ENCODE measurements at regions not wholly inside any gene's neighbourhood (a gene's known extent, or its start where the extent isn't known, plus 50 kb on each side); places are given as distances from the start of the nearest gene placed in this dataset.
A peak's percentile ranks its signal among the peaks of the same experiment; 100 is the strongest.

DNA sequence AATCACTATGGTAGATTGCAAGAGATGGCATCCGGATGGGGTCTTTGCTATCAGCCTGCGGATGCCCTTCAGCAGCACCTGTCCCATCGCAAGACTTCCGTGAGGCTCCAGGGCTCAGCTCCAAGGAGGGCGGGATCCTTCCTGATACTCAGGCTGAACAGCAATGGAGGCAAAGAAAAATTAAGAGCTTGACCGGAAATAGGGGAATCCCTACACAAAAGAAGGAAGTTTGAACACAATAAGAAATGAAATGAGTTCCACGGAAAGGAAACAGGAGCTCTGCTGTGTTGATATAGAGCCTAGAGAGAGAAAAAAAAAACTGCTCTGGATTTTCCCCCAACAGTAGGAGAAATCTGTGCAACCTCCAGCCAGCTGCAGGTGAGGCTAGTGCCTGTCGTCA is 91.9 kb downstream of the ARL4C start:
- POLR2A ChIA-PET = no interaction called here
- CTCF ChIA-PET = no interaction called here
- H3K27me3 ChIP-seq (ENCODE audit: control insufficient read depth, insufficient read depth, low read length) = no peaks in the 10 kb centered on the region

DNA sequence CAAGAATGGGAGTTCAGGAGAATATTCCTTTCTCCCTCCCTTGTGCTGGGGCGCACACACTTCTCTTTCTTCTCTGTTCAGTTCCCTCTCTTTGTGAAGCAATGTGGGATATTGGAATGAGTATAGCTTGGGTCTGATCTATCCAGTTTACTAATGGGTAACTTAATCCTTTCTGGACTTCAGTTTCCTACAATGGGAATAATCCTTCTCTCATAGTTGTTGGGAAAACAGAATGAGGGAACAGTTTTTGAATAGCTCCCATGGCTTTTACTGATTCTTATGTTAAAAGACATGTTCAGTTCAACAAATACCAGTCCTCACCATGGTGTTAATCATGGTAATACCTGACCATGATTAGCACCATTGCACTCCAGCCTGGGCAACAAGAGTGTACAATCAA is 93.1 kb downstream of the ARL4C start:
- no peak overlapping the region for H3K27ac ChIP-seq (ENCODE audit: low read depth, low read length)
- POLR2A ChIA-PET = no interaction called here

More for the DNA sequence above, 91.9 kb downstream of the ARL4C start:
- Histone ChIP-seq H3K27ac (ENCODE audit: low read depth, low read length) (no peak overlapping the region), H3K4me3 (ENCODE audit: low read depth, low read length) (no peak overlapping the region), H3K9me3 (ENCODE audit: control insufficient read depth, insufficient read depth, low read length) (no peaks in the 10 kb centered on the region)
- DNase-seq (ENCODE audit: low read depth, low spot score) = no peak
- TF ChIP-seq, protein P1, sequence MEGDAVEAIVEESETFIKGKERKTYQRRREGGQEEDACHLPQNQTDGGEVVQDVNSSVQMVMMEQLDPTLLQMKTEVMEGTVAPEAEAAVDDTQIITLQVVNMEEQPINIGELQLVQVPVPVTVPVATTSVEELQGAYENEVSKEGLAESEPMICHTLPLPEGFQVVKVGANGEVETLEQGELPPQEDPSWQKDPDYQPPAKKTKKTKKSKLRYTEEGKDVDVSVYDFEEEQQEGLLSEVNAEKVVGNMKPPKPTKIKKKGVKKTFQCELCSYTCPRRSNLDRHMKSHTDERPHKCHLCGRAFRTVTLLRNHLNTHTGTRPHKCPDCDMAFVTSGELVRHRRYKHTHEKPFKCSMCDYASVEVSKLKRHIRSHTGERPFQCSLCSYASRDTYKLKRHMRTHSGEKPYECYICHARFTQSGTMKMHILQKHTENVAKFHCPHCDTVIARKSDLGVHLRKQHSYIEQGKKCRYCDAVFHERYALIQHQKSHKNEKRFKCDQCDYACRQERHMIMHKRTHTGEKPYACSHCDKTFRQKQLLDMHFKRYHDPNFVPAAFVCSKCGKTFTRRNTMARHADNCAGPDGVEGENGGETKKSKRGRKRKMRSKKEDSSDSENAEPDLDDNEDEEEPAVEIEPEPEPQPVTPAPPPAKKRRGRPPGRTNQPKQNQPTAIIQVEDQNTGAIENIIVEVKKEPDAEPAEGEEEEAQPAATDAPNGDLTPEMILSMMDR (IDR thresholded peaks at IDR 0.05; ENCODE audit: low read depth, low read length) = no peak

DNA sequence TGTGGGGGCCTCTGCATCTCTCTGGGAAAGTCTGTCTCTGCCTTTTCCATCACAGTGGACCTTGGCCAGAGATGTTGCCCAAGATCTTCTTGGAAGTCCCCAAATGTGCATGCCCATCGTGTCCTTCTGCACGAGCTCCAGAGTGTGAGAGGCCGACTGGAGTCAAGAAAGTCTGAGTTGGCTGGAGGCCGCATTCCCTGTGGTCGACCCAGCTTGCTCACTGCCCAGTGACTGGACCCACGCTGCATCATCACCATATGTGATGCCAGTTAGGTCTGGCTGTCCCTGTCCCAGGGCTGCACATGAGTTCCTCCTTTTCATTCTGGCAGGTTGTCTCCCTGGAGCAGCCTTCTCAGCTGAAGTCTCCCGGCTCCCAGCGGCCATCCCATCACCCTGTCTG is 93.8 kb downstream of the ARL4C start:
- Histone ChIP-seq H3K4me3 (ENCODE audit: low read depth, low read length) (no peak overlapping the region), H3K27me3 (ENCODE audit: control insufficient read depth, insufficient read depth, low read length) (no peaks in the 10 kb centered on the region), H3K9me3 (ENCODE audit: control insufficient read depth, insufficient read depth, low read length) (no peaks in the 10 kb centered on the region), H3K27ac (ENCODE audit: low read depth, low read length) (no peak overlapping the region)
- ChIA-PET POLR2A (no interaction called here), CTCF (no interaction called here)
- no peak for DNase-seq (ENCODE audit: low read depth, low spot score)
- TF ChIP-seq, protein P1 (IDR thresholded peaks at IDR 0.05; ENCODE audit: low read depth, low read length) = no peak

More for the DNA sequence above, 93.1 kb downstream of the ARL4C start:
- CTCF ChIA-PET = no interaction called here
- DNase-seq (ENCODE audit: low read depth, low spot score) = no peak
- no peaks in the 10 kb centered on the region for H3K27me3 ChIP-seq (ENCODE audit: control insufficient read depth, insufficient read depth, low read length)
- TF ChIP-seq, protein P1 (IDR thresholded peaks at IDR 0.05; ENCODE audit: low read depth, low read length) = no peak
- no peaks in the 10 kb centered on the region for H3K9me3 ChIP-seq (ENCODE audit: control insufficient read depth, insufficient read depth, low read length)
- no peak overlapping the region for H3K4me3 ChIP-seq (ENCODE audit: low read depth, low read length)

DNA sequence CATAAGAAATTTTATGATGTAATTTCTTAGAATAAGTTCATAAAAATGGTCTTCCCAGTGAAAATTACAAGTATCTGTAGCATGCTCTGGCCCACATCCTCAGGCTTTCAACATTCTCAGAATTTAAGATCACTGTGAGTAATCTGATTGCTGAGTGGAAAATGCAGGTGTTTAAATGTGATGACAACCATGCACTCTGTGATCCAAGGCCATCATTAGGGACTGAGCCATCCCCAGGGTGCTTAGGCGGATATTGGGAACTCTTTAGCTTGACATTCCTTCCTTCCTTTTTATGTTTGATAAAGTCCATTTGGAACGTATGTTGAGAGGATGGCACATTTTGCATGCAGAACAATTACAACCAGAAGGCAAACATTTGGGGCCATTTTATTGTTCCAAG is 95.5 kb downstream of the ARL4C start:
- DNase-seq (ENCODE audit: low read depth, low spot score) = no peak
- Histone ChIP-seq H3K4me3 (ENCODE audit: low read depth, low read length) (no peak overlapping the region), H3K27ac (ENCODE audit: low read depth, low read length) (no peak overlapping the region), H3K27me3 (ENCODE audit: control insufficient read depth, insufficient read depth, low read length) (no peaks in the 10 kb centered on the region), H3K9me3 (ENCODE audit: control insufficient read depth, insufficient read depth, low read length) (no peaks in the 10 kb centered on the region)
- TF ChIP-seq, protein P1 (IDR thresholded peaks at IDR 0.05; ENCODE audit: low read depth, low read length) = no peak
- CTCF ChIA-PET = no interaction called here
- POLR2A ChIA-PET = no interaction called here

- CTCF ChIA-PET = interaction anchor here (0.7 kb wide), 1 partner anchor 424 kb away, joined by 3 read pairs; no protein-coding TSS in a partner anchor
- Histone ChIP-seq H3K27me3 (ENCODE audit: control insufficient read depth, insufficient read depth, low read length) (peaks cover 3% of the 10 kb centered on the region), H3K9me3 (ENCODE audit: control insufficient read depth, insufficient read depth, low read length) (no peaks in the 10 kb centered on the region), H3K27ac (ENCODE audit: low read depth, low read length) (peak overlapping the region; percentile 47), H3K4me3 (ENCODE audit: low read depth, low read length) (no peak overlapping the region)
- TF ChIP-seq, protein P1 (IDR thresholded peaks at IDR 0.05; ENCODE audit: low read depth, low read length) = no peak
- DNase-seq (ENCODE audit: low read depth, low spot score) = no peak
- POLR2A ChIA-PET = no interaction called here
Measured at GRCh38 chr2:234399451-234400246, 97.2 kb downstream of the ARL4C start.
